Brain pericyte (primary cell): ENCODE measurements at regions not wholly inside any gene's neighbourhood (a gene's known extent, or its start where the extent isn't known, plus 50 kb on each side); places are given as distances from the start of the nearest gene placed in this dataset.
"Not testable (repeated sequence)": the region's sequence is repeated elsewhere in the genome, so short reads cannot be mapped to it uniquely, and the experiment has no call there.

Experiments used
- DNase-seq: peaks from one replicate; pipeline ENCODE4 v3.0.0-alpha.2; 2012; ENCODE audit warnings: low read depth, low spot score

DNA sequence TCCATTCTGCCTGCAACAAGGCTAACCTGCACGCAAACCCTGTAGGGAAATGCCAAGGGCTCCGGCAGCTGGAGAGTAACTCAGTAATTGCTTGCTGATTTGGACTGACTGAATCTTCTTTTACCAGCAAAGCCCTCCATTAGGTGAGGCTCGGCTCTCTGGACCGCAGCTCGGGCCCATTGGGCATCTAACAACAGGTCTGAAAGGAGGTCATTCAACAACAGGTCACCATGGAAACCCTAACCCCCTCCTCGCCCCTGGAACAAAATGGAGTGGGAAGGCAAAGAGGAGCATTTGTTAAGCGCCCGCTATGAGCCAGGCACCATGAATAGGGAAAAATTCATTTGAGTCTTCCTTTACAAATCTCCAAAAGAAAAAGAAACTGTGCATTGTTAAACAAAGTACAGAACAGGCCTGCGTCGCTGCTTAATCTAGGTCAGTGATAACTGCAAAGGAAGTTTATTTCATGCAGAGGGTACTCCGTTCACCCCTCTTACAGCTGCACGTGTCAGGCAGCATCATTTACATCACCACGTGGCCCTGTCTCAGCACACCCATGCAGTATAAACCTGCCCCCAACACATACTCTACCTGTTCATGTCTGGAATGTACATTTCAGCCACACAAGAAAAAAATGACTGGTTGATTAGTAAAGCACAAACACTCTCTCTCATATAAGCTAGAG is 248.8 kb upstream of the NEBL start:
- DNase-seq, result no peak

DNA sequence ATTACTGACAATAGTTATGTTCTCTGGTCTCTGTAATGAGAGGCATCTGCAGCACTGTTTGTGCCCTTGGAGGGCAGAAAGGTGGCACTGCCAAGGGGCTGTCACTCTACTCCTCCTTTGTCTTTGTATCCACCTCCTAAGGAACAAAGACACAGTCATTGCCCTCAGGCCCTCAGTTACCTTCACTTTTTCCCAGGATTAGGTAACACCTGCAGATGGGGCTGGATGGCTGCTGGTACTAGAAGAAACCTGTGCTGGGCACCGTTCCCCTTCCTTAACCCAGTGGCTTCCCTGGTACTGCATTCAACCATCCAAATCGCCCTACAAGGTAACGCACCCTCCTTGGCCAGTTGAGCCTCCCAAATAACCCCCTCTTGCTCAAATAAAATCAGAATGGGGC is 246.9 kb upstream of the NEBL start:
- DNase-seq, result no peak

DNA sequence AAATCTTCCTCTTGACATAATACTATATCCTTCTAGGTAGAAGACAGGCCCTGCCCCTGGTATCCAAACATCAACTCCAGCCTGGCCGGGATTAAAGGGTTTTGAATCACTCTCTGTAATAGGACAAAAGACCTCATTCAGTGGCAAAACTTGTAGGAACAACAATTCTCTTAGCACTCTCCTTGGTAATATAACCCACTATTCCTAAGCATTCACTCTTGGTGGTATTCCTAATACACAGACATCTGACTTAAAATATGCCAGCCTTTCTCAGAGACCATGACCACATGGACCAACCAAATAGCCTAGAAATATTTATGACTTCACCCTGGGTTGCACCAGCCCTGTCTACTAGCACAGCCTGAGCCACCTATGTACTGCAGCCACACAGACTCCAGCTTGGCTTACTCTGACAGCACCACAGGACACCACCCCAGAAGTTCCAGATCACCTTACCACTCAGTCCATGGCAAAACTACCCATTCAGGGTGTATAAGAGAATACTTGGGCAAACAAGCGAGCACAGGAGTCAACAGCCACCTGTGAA is 244.9 kb upstream of the NEBL start:
- DNase-seq, result no peak

GRCh38 chr10:21138769-21139340 is 241.7 kb upstream of the NEBL start:
- DNase-seq, result no peak

GRCh38 chr10:21135023-21135931 is 238.2 kb upstream of the NEBL start:
- DNase-seq, result no peak

GRCh38 chr10:21134645-21135022 is 237.5 kb upstream of the NEBL start:
- DNase-seq, result no peak

GRCh38 chr10:21130683-21131442 is 233.8 kb upstream of the NEBL start:
- DNase-seq, result no peak

- DNase-seq, result no peak
Observed at GRCh38 chr10:21130108-21130507, 233.0 kb upstream of the NEBL start.

- DNase-seq, result no peak
Observed at GRCh38 chr10:21125471-21126228, 228.5 kb upstream of the NEBL start.

- no peak for DNase-seq
Observed at GRCh38 chr10:21122907-21123306, 225.8 kb upstream of the NEBL start.

GRCh38 chr10:21121822-21122221 is 224.7 kb upstream of the NEBL start:
- DNase-seq, result not testable (repeated sequence)

- no peak for DNase-seq
Observed at GRCh38 chr10:21114683-21115082, 217.6 kb upstream of the NEBL start.

- no peak for DNase-seq
Observed at GRCh38 chr10:21110358-21110757, 213.2 kb upstream of the NEBL start.

- not testable (repeated sequence) for DNase-seq
Observed at GRCh38 chr10:21106931-21107330, 209.8 kb upstream of the NEBL start.

GRCh38 chr10:21105331-21105730 is 208.2 kb upstream of the NEBL start:
- not testable (repeated sequence) for DNase-seq

DNA sequence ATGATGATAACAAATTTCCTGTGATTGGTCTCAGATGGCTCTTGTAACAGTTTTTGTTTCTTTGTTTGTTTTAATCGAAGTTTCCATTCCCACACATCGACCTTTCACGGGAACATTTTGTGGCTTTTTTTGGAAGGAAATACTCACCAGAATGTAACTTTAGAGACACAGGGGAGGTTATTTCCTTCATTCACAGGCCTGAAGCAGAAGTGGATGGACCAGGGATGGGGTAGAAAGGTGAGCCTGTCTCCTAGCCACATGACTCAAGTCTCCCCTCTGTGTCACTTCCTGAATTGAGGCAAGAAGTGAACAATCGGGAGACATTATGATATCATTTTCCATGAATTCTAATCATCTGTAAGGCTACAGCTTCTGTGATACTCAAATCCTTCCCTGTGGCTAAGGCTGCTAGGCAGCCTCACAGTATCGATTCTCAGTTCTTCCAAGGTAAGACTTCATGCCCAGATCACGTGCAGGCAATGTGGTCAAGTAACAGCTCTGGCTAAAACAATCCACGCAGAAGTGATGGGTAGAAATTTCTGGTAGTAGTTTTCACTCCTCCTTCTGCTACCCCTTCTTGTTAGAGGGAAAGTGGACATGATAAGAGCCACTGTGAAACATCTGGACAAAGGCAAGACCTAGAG is 203.9 kb upstream of the NEBL start:
- DNase-seq, result no peak

DNA sequence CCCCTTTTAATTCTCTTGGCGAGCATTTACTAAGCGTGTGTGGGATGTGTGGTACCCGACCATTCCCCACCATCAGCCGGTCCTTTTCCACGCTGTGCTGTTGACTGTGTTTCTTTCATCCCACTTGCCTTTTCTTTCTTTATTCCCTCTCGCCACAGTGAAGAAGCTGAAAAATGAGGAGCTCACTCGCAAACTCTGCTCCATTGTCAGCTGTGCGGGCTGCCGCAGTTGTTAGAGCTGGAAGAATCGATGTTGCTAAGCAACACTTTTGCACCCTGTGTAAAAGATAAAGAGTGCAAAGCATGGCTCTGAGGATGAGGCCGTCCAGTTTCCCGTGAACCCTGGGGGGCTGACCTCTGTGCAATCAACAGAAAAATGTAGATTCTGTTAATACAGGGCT is 203.1 kb upstream of the NEBL start:
- no peak for DNase-seq

DNA sequence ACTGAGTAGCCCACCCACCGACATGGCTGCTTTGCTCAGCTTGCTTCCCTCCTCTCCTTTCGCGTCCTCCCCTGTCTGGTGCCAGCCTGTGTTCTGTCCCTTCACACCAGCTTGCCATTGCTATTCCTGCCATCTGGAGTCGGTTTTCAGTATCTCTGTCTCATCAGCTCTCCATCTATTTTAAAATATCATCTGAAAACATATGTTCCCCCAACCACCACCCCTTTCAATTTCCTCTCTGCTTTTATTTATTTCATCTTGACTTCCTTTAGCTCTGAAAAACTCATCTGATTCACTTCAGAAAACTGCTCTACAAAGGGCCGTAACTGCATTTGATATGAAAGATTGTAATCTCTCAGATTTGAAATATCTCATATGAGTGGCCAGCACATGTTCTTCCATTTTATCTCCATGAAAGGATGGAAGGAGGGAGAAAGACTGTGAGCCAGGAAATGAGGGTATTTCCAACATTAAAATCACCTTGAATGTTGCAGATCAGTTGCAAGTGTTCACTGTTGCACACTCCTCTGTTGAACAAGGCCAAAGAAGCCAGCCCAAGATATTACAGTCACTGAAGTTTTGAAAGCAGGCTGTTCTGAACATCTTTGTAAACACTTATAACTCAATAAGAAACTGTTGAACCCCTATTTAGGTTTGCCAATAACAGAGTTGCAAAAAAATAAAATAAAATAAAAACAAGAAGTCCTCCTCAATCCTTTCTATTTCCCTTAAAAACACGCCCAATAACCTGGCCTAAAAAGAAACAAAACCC is 202.4 kb upstream of the NEBL start:
- no peak for DNase-seq

- no peak for DNase-seq
Observed at GRCh38 chr10:21097926-21098355, 200.8 kb upstream of the NEBL start.
